ENCODE measurements at regions not wholly inside any gene's neighbourhood (a gene's known extent, or its start where the extent isn't known, plus 50 kb on each side); places are given as distances from the start of the nearest gene placed in this dataset.

- Histone ChIP-seq H3K27me3 (ENCODE audit: insufficient read depth) (no peaks in the 10 kb centered on the region), H3K4me1 (ENCODE audit: insufficient read depth) (no peaks in the 10 kb centered on the region), H3K4me3 (no peak overlapping the region), H2AFZ (no peak overlapping the region), H3K79me2 (replicated peaks; ENCODE audit: insufficient read depth) (no peaks in the 10 kb centered on the region), H3K9me2 (ENCODE audit: insufficient read depth) (no peaks in the 10 kb centered on the region; the same call in 1 of the 2 replicates), H3K27ac (ENCODE audit: low read depth) (no peak overlapping the region), H3F3A (replicated peaks; ENCODE audit: low read depth) (no peaks in the 10 kb centered on the region), H3K4me2 (no peak overlapping the region), H4K20me1 (replicated peaks; ENCODE audit: insufficient read depth) (no peaks in the 10 kb centered on the region), H3K36me3 (ENCODE audit: insufficient read depth) (no peaks in the 10 kb centered on the region)
- H3K4me3 Mint-ChIP-seq: no peak overlapping the region
- H3K9me3 Mint-ChIP-seq: no peaks in the 10 kb centered on the region
- ATAC-seq (no peak), DNase-seq (ENCODE audit: low spot score) (no peak)
- H3K4me1 Mint-ChIP-seq: no peaks in the 10 kb centered on the region
- no peaks in the 10 kb centered on the region for H3K27me3 Mint-ChIP-seq (ENCODE audit: insufficient read depth, low read depth, poor library complexity)
- TF ChIP-seq ZNF462 (CRISPR knock-in tag; IDR thresholded peaks at IDR 0.05): no peak
- no peak for TF ChIP-seq JUNB (IDR thresholded peaks at IDR 0.05; ENCODE audit: unreplicated experiment)
- TF ChIP-seq NANOG (IDR thresholded peaks at IDR 0.05; ENCODE audit: borderline replicate concordance): no peak
- no peak for TF ChIP-seq ZNF331 (CRISPR knock-in tag; IDR thresholded peaks at IDR 0.05; ENCODE audit: low read depth)
- no peak for TF ChIP-seq CTCF (conservative IDR thresholded peaks at IDR 0.05; ENCODE audit: low read depth in 2 of 2)
- TF ChIP-seq POLR2AphosphoS5 (IDR thresholded peaks at IDR 0.05; ENCODE audit: low read depth): no peak
- TF ChIP-seq CREB1 (CRISPR knock-in tag; IDR thresholded peaks at IDR 0.05; ENCODE audit: low read depth): no peak
- no peak overlapping the region for H3K27ac Mint-ChIP-seq
- H3K36me3 Mint-ChIP-seq (ENCODE audit: low read depth): no peaks in the 10 kb centered on the region
These were observed 87.1 kb downstream of the POLR1F start for GRCh38 chr7:19621740-19622139.
